ENCODE measurements at regions not wholly inside any gene's neighbourhood (a gene's known extent, or its start where the extent isn't known, plus 50 kb on each side); places are given as distances from the start of the nearest gene placed in this dataset.
A peak's percentile ranks its signal among the peaks of the same experiment; 100 is the strongest.

GRCh38 chr6:18676548-18676947 is 289.4 kb downstream of the RNF144B start:
- peaks cover 47% of the 10 kb centered on the region for H3K4me1 Mint-ChIP-seq
- H3K27me3 Mint-ChIP-seq (ENCODE audit: low read depth), result no peaks in the 10 kb centered on the region
- H3K27ac Mint-ChIP-seq (ENCODE audit: unreplicated experiment), result no peak overlapping the region

GRCh38 chr6:18680842-18681241 is 293.7 kb downstream of the RNF144B start:
- peaks cover 11% of the 10 kb centered on the region for H3K9me3 Mint-ChIP-seq
- H3K36me3 Mint-ChIP-seq (ENCODE audit: low read depth), result peaks cover 11% of the 10 kb centered on the region
- no peaks in the 10 kb centered on the region for H3K27me3 Mint-ChIP-seq (ENCODE audit: low read depth)
- TF ChIP-seq, protein P1, sequence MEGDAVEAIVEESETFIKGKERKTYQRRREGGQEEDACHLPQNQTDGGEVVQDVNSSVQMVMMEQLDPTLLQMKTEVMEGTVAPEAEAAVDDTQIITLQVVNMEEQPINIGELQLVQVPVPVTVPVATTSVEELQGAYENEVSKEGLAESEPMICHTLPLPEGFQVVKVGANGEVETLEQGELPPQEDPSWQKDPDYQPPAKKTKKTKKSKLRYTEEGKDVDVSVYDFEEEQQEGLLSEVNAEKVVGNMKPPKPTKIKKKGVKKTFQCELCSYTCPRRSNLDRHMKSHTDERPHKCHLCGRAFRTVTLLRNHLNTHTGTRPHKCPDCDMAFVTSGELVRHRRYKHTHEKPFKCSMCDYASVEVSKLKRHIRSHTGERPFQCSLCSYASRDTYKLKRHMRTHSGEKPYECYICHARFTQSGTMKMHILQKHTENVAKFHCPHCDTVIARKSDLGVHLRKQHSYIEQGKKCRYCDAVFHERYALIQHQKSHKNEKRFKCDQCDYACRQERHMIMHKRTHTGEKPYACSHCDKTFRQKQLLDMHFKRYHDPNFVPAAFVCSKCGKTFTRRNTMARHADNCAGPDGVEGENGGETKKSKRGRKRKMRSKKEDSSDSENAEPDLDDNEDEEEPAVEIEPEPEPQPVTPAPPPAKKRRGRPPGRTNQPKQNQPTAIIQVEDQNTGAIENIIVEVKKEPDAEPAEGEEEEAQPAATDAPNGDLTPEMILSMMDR (conservative IDR thresholded peaks at IDR 0.05), result no peak
- H3K4me1 Mint-ChIP-seq, result peaks cover 16% of the 10 kb centered on the region
- DNase-seq (ENCODE audit: low read depth, low spot score), result no peak
- H3K4me3 Mint-ChIP-seq, result no peak overlapping the region
- no peak overlapping the region for H3K27ac Mint-ChIP-seq (ENCODE audit: unreplicated experiment)

More at GRCh38 chr6:18676548-18676947, 289.4 kb downstream of the RNF144B start:
- Mint-ChIP-seq H3K36me3 (ENCODE audit: low read depth) (peaks cover 11% of the 10 kb centered on the region), H3K9me3 (peaks cover 11% of the 10 kb centered on the region), H3K4me3 (no peak overlapping the region)
- TF ChIP-seq, protein P1 (conservative IDR thresholded peaks at IDR 0.05), result no peak
- no peak for DNase-seq (ENCODE audit: low read depth, low spot score)

DNA sequence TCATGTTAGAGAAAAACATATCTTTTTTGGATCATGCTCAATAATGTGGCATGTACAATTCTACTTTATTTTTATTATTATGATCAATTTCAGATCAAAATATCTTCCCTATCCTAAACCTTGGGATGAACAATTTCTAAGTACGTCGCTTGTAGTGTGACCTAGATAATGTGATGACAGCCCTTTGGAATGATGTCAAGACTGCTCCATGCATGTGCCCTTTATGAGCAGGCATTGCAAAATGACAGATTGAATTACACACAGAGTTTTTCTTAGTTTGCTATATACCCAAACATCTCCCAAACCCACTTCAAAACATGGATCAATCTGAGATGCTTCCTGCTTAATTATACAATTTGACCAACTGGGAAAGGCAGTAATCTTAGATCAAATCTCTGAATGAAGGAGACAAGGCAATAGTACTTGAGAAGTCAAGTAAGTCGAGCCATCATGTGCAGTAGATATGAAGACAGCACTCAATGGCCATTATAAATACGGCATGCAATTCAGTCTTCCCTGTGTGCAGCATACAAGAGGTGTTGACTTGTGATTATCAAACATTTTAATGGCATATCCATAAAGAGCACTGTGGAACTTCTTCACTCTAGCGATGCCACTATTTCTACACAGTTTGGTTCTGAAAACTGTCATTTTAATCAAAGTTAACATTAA is 294.8 kb downstream of the RNF144B start:
- DNase-seq (ENCODE audit: low read depth, low spot score), result no peak
- Mint-ChIP-seq H3K4me1 (peaks cover 5% of the 10 kb centered on the region), H3K27ac (ENCODE audit: unreplicated experiment) (no peak overlapping the region), H3K9me3 (peaks cover 11% of the 10 kb centered on the region), H3K27me3 (ENCODE audit: low read depth) (no peaks in the 10 kb centered on the region), H3K4me3 (no peak overlapping the region), H3K36me3 (ENCODE audit: low read depth) (peaks cover 11% of the 10 kb centered on the region)
- TF ChIP-seq, protein P1 (conservative IDR thresholded peaks at IDR 0.05), result no peak

DNA sequence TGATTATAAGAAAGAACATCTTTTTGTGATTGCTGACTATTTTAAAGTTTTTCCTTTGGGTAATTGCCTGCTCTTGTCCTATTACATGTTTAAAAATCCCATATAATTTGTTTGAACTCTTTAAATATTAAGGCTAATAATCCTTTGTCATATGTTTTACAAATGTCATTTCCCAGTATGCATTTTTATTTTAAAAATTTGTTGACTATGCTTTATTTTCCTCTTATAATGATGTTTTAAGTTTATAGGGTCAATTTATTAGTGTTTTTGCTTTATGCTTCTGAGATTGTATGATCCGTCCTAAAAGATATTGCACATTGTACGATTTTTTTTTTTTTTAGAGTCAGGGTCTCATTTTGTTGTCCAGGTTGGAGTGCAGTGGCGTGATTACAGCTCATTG is 297.2 kb downstream of the RNF144B start:
- TF ChIP-seq, protein P1 (conservative IDR thresholded peaks at IDR 0.05), result no peak
- Mint-ChIP-seq H3K9me3 (peaks cover 2% of the 10 kb centered on the region), H3K4me3 (no peak overlapping the region), H3K27ac (ENCODE audit: unreplicated experiment) (no peak overlapping the region), H3K4me1 (no peaks in the 10 kb centered on the region), H3K27me3 (ENCODE audit: low read depth) (no peaks in the 10 kb centered on the region), H3K36me3 (ENCODE audit: low read depth) (peaks cover 2% of the 10 kb centered on the region)
- no peak for DNase-seq (ENCODE audit: low read depth, low spot score)

DNA sequence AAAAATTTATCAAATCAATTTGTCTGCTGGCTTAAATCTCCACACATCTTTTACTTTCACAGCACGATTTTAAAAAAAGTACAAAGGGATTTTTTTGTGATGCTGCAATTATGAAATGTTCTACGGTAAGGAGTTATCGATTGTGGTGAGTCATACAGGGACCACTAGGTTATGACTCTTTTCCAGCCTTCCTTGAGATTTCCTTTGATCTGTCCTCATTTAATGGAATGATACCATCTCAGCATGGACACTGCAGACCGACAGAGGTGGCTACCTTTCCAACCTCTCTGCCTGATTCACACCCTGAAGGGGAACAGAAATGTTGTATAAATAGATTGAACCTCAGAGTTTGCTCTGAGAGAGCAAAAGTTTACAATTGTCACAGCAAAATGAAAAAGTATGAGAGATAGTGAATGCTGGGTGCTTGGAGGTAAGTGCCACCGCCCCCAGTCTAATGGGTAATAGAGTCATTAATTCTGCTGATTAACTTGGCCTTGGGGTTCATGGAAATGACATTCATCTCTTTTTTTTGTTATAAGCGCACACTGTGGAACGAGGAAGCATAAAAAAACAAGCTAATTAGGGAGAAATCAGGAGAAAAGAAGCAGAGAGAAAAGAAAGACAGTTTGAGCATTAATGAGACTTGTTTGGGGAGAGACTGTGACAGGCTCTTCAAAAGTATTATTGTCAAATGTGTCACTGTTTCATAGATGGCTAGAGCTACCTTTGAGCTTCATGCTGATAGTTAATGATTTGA is 306.0 kb downstream of the RNF144B start:
- H3K9me3 Mint-ChIP-seq, result no peaks in the 10 kb centered on the region
- no peak for DNase-seq (ENCODE audit: low read depth, low spot score)
- H3K36me3 Mint-ChIP-seq (ENCODE audit: low read depth), result no peaks in the 10 kb centered on the region
- peak overlapping the region; percentile 14 for H3K4me3 Mint-ChIP-seq
- H3K27ac Mint-ChIP-seq (ENCODE audit: unreplicated experiment), result no peak overlapping the region
- H3K4me1 Mint-ChIP-seq, result peaks cover 27% of the 10 kb centered on the region
- TF ChIP-seq, protein P1 (conservative IDR thresholded peaks at IDR 0.05), result no peak
- no peaks in the 10 kb centered on the region for H3K27me3 Mint-ChIP-seq (ENCODE audit: low read depth)

All from neural crest cell (in vitro differentiated cells).